ENCODE measurements at regions not wholly inside any gene's neighbourhood (a gene's known extent, or its start where the extent isn't known, plus 50 kb on each side); places are given as distances from the start of the nearest gene placed in this dataset.

GRCh38 chr16:17939122-17939536 is 397.4 kb downstream of the NPIPA8 start:
- ChIA-PET CTCF (no interaction called here), POLR2A (no interaction called here)
- no peak for DNase-seq (ENCODE audit: unreplicated experiment)

GRCh38 chr16:17938546-17938945 is 398.0 kb downstream of the NPIPA8 start:
- no peaks in the 10 kb centered on the region for H3K36me3 Mint-ChIP-seq (ENCODE audit: insufficient read depth, unreplicated experiment)
- H3K27me3 Mint-ChIP-seq (ENCODE audit: insufficient read depth, unreplicated experiment): no peaks in the 10 kb centered on the region
- no TSS peak for BruUV-seq (replicated peaks)
- ChIA-PET CTCF (no interaction called here), POLR2A (no interaction called here)
- H3K27ac Mint-ChIP-seq (ENCODE audit: low read depth, unreplicated experiment): no peak overlapping the region
- DNase-seq (ENCODE audit: unreplicated experiment): no peak
- H3K4me3 Mint-ChIP-seq (ENCODE audit: unreplicated experiment): no peak overlapping the region
- peaks cover 2% of the 10 kb centered on the region for H3K9me3 Mint-ChIP-seq (ENCODE audit: unreplicated experiment)
- H3K4me1 Mint-ChIP-seq (ENCODE audit: insufficient read depth, unreplicated experiment): no peaks in the 10 kb centered on the region
- intact Hi-C loops (cut with micrococcal nuclease): no loop called here
- TF ChIP-seq CTCF (IDR thresholded peaks at IDR 0.05; ENCODE audit: unreplicated experiment): no peak

More at GRCh38 chr16:17939122-17939536, 397.4 kb downstream of the NPIPA8 start:
- TF ChIP-seq CTCF (IDR thresholded peaks at IDR 0.05; ENCODE audit: unreplicated experiment): no peak
- no peaks in the 10 kb centered on the region for H3K4me1 Mint-ChIP-seq (ENCODE audit: insufficient read depth, unreplicated experiment)
- no peaks in the 10 kb centered on the region for H3K27me3 Mint-ChIP-seq (ENCODE audit: insufficient read depth, unreplicated experiment)
- BruUV-seq (replicated peaks): no TSS peak
- no peaks in the 10 kb centered on the region for H3K36me3 Mint-ChIP-seq (ENCODE audit: insufficient read depth, unreplicated experiment)
- H3K9me3 Mint-ChIP-seq (ENCODE audit: unreplicated experiment): peaks cover 5% of the 10 kb centered on the region
- H3K4me3 Mint-ChIP-seq (ENCODE audit: unreplicated experiment): peak overlapping the region; percentile 10
- intact Hi-C loops (cut with micrococcal nuclease): no loop called here
- no peak overlapping the region for H3K27ac Mint-ChIP-seq (ENCODE audit: low read depth, unreplicated experiment)

- no TSS peak for BruUV-seq (replicated peaks)
- DNase-seq (ENCODE audit: unreplicated experiment): no peak
- TF ChIP-seq CTCF (IDR thresholded peaks at IDR 0.05; ENCODE audit: unreplicated experiment): no peak
- H3K4me3 Mint-ChIP-seq (ENCODE audit: unreplicated experiment): no peak overlapping the region
- CTCF ChIA-PET: no interaction called here
- H3K4me1 Mint-ChIP-seq (ENCODE audit: insufficient read depth, unreplicated experiment): no peaks in the 10 kb centered on the region
- intact Hi-C loops (cut with micrococcal nuclease): no loop called here
- no peaks in the 10 kb centered on the region for H3K9me3 Mint-ChIP-seq (ENCODE audit: unreplicated experiment)
- H3K27ac Mint-ChIP-seq (ENCODE audit: low read depth, unreplicated experiment): no peak overlapping the region
- POLR2A ChIA-PET: no interaction called here
- no peaks in the 10 kb centered on the region for H3K36me3 Mint-ChIP-seq (ENCODE audit: insufficient read depth, unreplicated experiment)
- H3K27me3 Mint-ChIP-seq (ENCODE audit: insufficient read depth, unreplicated experiment): no peaks in the 10 kb centered on the region
Observed at GRCh38 chr16:17936766-17937402, 399.7 kb downstream of the NPIPA8 start.

GRCh38 chr16:17930280-17930679 is 406.3 kb downstream of the NPIPA8 start:
- Mint-ChIP-seq H3K9me3 (ENCODE audit: unreplicated experiment) (peaks cover 35% of the 10 kb centered on the region), H3K4me3 (ENCODE audit: unreplicated experiment) (no peak overlapping the region), H3K27me3 (ENCODE audit: insufficient read depth, unreplicated experiment) (no peaks in the 10 kb centered on the region), H3K27ac (ENCODE audit: low read depth, unreplicated experiment) (no peak overlapping the region), H3K4me1 (ENCODE audit: insufficient read depth, unreplicated experiment) (no peaks in the 10 kb centered on the region), H3K36me3 (ENCODE audit: insufficient read depth, unreplicated experiment) (no peaks in the 10 kb centered on the region)
- no peak for TF ChIP-seq CTCF (IDR thresholded peaks at IDR 0.05; ENCODE audit: unreplicated experiment)
- no peak for DNase-seq (ENCODE audit: unreplicated experiment)
- intact Hi-C loops (cut with micrococcal nuclease): no loop called here
- ChIA-PET CTCF (no interaction called here), POLR2A (no interaction called here)
- BruUV-seq (replicated peaks): no TSS peak

Data from MCF 10A (cell line).